Loucy (cell line): ENCODE measurements at regions not wholly inside any gene's neighbourhood (a gene's known extent, or its start where the extent isn't known, plus 50 kb on each side); places are given as distances from the start of the nearest gene placed in this dataset.

Experiments used
- H2AFZ ChIP-seq: fragments of 200-600 bp; sonication (generic); 2 replicates; pipeline ENCODE4 v1.6.0; 2016; ENCODE audit warnings: antibody characterized with exemption, mild to moderate bottlenecking, low read length, moderate library complexity
- H3F3A ChIP-seq: fragments of 200-600 bp; 2 replicates; pipeline ENCODE4 v1.6.0; 2016; ENCODE audit warnings: antibody characterized with exemption, low read depth, mild to moderate bottlenecking
- H3K27me3 ChIP-seq: fragments of 200-600 bp; sonication (generic); 2 replicates; pipeline ENCODE4 v1.6.1; 2014; ENCODE audit warnings: low read length, mild to moderate bottlenecking; ENCODE audit not compliant: insufficient read depth, poor library complexity, severe bottlenecking
- H3K36me3 ChIP-seq: fragments of 200-600 bp; sonication (generic); 2 replicates; pipeline ENCODE4 v1.6.1; 2016; ENCODE audit warnings: low read length; ENCODE audit not compliant: insufficient read depth
- H3K4me1 ChIP-seq: fragments of 200-600 bp; sonication (generic); 2 replicates; pipeline ENCODE4 v1.5.1; 2014; ENCODE audit warnings: low read length, mild to moderate bottlenecking; ENCODE audit not compliant: insufficient read depth, poor library complexity, severe bottlenecking
- H3K4me2 ChIP-seq: fragments of 200-600 bp; sonication (generic); 2 replicates; pipeline ENCODE4 v1.6.0; 2014; ENCODE audit warnings: antibody characterized with exemption, low read length, low read depth, mild to moderate bottlenecking; ENCODE audit not compliant: poor library complexity, severe bottlenecking
- H3K4me3 ChIP-seq: fragments of 200-600 bp; sonication (generic); 2 replicates; pipeline ENCODE4 v1.5.1; 2014; ENCODE audit warnings: low read length, mild to moderate bottlenecking, mixed read lengths; ENCODE audit not compliant: poor library complexity, severe bottlenecking
- H3K79me2 ChIP-seq: fragments of 200-600 bp; sonication (generic); 2 replicates; pipeline ENCODE4 v1.6.1; 2014; ENCODE audit warnings: low read length; ENCODE audit not compliant: insufficient read depth
- H3K9ac ChIP-seq: fragments of 200-600 bp; sonication (generic); 2 replicates; pipeline ENCODE4 v1.6.0; 2014; ENCODE audit warnings: mild to moderate bottlenecking, low read depth, low read length, moderate library complexity; ENCODE audit not compliant: poor library complexity, severe bottlenecking
- H3K9me2 ChIP-seq: fragments of 200-600 bp; sonication (generic); replicated peaks from 2 replicates; pipeline ENCODE4 v1.6.1; 2016; ENCODE audit warnings: low read depth, low read length, mixed read lengths
- H3K9me3 ChIP-seq: fragments of 200-600 bp; sonication (generic); 2 replicates; pipeline ENCODE4 v1.6.1; 2014; ENCODE audit warnings: mild to moderate bottlenecking, antibody characterized with exemption, low read length, low read depth; ENCODE audit not compliant: insufficient read depth
- H4K20me1 ChIP-seq: fragments of 200-600 bp; sonication (generic); 2 replicates; pipeline ENCODE4 v1.6.0; 2014; ENCODE audit warnings: antibody characterized with exemption, low read length, mild to moderate bottlenecking; ENCODE audit not compliant: insufficient read depth, poor library complexity, severe bottlenecking
- CTCF ChIP-seq: fragments of 200-600 bp; sonication (generic); conservative IDR thresholded peaks from 2 replicates; pipeline ENCODE4 v1.5.1; 2014; ENCODE audit warnings: mild to moderate bottlenecking, antibody characterized with exemption, low read length
- EZH2phosphoT487 ChIP-seq: fragments of 200-600 bp; IDR thresholded peaks from 2 replicates; pipeline ENCODE4 v1.6.1; 2018; ENCODE audit warnings: antibody characterized with exemption, mild to moderate bottlenecking, moderate library complexity, borderline replicate concordance

GRCh38 chr2:67135208-67135607 is 261.9 kb upstream of the ETAA1 start:
- no peaks in the 10 kb centered on the region for H3K27me3 ChIP-seq
- no peak overlapping the region for H3K9ac ChIP-seq
- H3K9me3 ChIP-seq = no peaks in the 10 kb centered on the region
- no peaks in the 10 kb centered on the region for H3K9me2 ChIP-seq
- no peaks in the 10 kb centered on the region for H4K20me1 ChIP-seq
- no peak overlapping the region for H3K4me2 ChIP-seq
- TF ChIP-seq EZH2phosphoT487 (no peak), CTCF (no peak)
- H3K4me3 ChIP-seq = no peak overlapping the region
- no peak overlapping the region for H2AFZ ChIP-seq
- no peaks in the 10 kb centered on the region for H3F3A ChIP-seq
- no peaks in the 10 kb centered on the region for H3K79me2 ChIP-seq
- H3K4me1 ChIP-seq = no peaks in the 10 kb centered on the region
- H3K36me3 ChIP-seq = no peaks in the 10 kb centered on the region

- Histone ChIP-seq H3K79me2 (no peaks in the 10 kb centered on the region), H2AFZ (no peak overlapping the region), H3K4me2 (no peak overlapping the region), H3K9ac (no peak overlapping the region), H3F3A (no peaks in the 10 kb centered on the region), H3K4me1 (no peaks in the 10 kb centered on the region), H3K27me3 (no peaks in the 10 kb centered on the region), H4K20me1 (no peaks in the 10 kb centered on the region), H3K9me3 (no peaks in the 10 kb centered on the region), H3K9me2 (no peaks in the 10 kb centered on the region), H3K4me3 (no peak overlapping the region), H3K36me3 (no peaks in the 10 kb centered on the region)
- TF ChIP-seq EZH2phosphoT487 (no peak), CTCF (no peak)
These were observed 259.4 kb upstream of the ETAA1 start for GRCh38 chr2:67137699-67138098.

GRCh38 chr2:67142071-67142470 is 255.1 kb upstream of the ETAA1 start:
- Histone ChIP-seq H3K4me1 (no peaks in the 10 kb centered on the region), H3K9ac (no peak overlapping the region), H3K4me2 (no peak overlapping the region), H3F3A (no peaks in the 10 kb centered on the region), H3K36me3 (no peaks in the 10 kb centered on the region), H3K9me3 (no peaks in the 10 kb centered on the region), H3K4me3 (no peak overlapping the region), H2AFZ (no peak overlapping the region), H4K20me1 (no peaks in the 10 kb centered on the region), H3K27me3 (no peaks in the 10 kb centered on the region), H3K9me2 (no peaks in the 10 kb centered on the region), H3K79me2 (no peaks in the 10 kb centered on the region)
- TF ChIP-seq CTCF (no peak), EZH2phosphoT487 (no peak)
